Gastroesophageal sphincter (tissue), 3 donors: ENCODE measurements at regions not wholly inside any gene's neighbourhood (a gene's known extent, or its start where the extent isn't known, plus 50 kb on each side); places are given as distances from the start of the nearest gene placed in this dataset.

Source experiments
- EP300 ChIP-seq: sonication (generic); formaldehyde crosslinking; IDR thresholded peaks from one replicate; pipeline ENCODE4 v1.6.1; 2017; ENCODE audit warnings: antibody characterized with exemption, mild to moderate bottlenecking
- POLR2A ChIP-seq, 2 donors: fragments of 450-650 bp; IDR thresholded peaks; one replicate each; pipeline ENCODE4 v1.6.1; 2017; ENCODE audit warnings: antibody characterized with exemption in 2 of 2, mild to moderate bottlenecking in 2 of 2, moderate library complexity in 1 of 2
- POLR2AphosphoS5 ChIP-seq: sonication (generic); formaldehyde crosslinking; IDR thresholded peaks from one replicate; pipeline ENCODE4 v1.6.1; 2017; ENCODE audit warnings: antibody characterized with exemption
- TF ChIP-seq, protein P1 (sequence below), 4 experiments: fragments of 200-600 bp in 2 of 4; fragments of 450-650 bp in 2 of 4; sonication (generic) in 1 of 4; IDR thresholded peaks; one replicate each; pipeline ENCODE4 v1.5.1; 2017 to 2019; ENCODE audit warnings: antibody characterized with exemption in 4 of 4, mild to moderate bottlenecking in 2 of 4, moderate library complexity in 2 of 4

DNA sequence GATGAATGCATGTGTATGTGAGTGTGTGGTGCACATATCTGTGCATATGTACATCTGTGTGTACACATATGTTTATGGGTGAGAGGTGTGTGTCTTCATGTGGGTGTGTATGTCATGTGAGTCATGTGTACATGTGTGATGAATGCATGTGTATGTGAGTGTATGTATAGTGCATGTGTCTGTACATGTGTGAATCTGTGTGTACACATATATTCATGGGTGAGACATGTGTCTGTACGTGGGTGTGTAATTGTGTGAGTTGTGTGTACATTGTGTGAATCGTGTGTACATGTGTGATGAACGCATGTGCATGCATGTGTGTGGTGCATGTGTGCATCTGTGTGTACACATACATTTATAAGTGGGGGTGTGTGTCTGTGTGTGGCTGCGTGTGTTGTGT lies 146.9 kb upstream of the TMEM132C start:
- TF ChIP-seq, protein P1, sequence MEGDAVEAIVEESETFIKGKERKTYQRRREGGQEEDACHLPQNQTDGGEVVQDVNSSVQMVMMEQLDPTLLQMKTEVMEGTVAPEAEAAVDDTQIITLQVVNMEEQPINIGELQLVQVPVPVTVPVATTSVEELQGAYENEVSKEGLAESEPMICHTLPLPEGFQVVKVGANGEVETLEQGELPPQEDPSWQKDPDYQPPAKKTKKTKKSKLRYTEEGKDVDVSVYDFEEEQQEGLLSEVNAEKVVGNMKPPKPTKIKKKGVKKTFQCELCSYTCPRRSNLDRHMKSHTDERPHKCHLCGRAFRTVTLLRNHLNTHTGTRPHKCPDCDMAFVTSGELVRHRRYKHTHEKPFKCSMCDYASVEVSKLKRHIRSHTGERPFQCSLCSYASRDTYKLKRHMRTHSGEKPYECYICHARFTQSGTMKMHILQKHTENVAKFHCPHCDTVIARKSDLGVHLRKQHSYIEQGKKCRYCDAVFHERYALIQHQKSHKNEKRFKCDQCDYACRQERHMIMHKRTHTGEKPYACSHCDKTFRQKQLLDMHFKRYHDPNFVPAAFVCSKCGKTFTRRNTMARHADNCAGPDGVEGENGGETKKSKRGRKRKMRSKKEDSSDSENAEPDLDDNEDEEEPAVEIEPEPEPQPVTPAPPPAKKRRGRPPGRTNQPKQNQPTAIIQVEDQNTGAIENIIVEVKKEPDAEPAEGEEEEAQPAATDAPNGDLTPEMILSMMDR (IDR thresholded peaks at IDR 0.05): no peak
- no peak for TF ChIP-seq POLR2A (IDR thresholded peaks at IDR 0.05)
- TF ChIP-seq POLR2AphosphoS5: no peak
- no peak for TF ChIP-seq EP300
